ENCODE measurements at regions not wholly inside any gene's neighbourhood (a gene's known extent, or its start where the extent isn't known, plus 50 kb on each side); places are given as distances from the start of the nearest gene placed in this dataset.

DNA sequence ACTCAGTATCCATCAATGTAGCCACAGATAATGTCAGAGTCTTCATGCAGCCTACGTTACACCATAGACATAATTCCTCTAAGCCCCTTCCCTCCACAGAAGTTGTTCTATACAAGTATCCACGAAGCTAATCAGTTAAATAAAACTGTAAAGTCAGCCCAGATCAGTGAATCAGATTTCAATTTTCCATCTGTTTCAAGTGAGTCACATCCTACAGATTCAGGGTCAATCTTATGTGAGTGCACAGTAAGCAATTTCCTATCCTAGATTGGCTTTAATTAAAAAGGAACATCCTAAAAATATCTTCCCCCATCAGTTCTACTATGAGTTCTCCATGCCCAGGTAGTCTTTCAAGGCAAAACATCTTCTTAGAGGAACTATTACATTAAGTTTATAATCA, 402.5 kb downstream of the EFNA5 start:
- ChIA-PET POLR2A (no interaction called here), CTCF (no interaction called here)

GRCh38 chr5:107266100-107266499, 404.6 kb downstream of the EFNA5 start:
- CTCF ChIA-PET, result no interaction called here

GRCh38 chr5:107265193-107265592, 405.5 kb downstream of the EFNA5 start:
- CTCF ChIA-PET, result no interaction called here

More at GRCh38 chr5:107266100-107266499, 404.6 kb downstream of the EFNA5 start:
- POLR2A ChIA-PET, result no interaction called here

DNA sequence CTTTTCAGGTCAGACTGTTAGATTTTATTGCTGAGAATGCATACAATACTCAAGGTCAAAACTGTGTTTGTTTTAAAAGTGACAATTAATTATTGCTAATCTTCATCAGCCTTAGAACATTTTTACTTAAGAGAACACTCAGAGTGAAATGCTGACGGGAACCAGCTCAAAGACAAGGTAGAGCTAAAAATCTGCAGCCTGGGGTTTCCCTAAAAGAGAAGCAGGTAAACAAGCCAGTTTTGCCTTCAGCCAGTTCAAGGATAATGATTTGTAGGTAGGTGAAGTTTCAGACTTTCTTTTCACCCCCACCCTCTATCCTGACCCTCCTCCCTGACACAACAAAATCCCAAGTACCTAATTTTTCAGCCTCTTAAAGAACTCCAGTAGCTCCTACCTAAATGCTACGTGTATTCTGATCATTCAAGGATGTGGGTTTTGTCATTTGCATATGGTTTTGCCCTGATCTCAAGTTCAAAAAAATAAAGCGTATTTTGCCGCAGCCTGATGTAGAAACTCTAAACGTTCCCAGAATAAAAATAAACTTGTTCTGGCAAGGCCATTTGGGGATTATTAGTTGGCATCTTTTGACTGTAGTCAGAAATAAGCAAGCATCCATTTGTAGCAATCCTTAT, 407.2 kb downstream of the EFNA5 start:
- CTCF ChIA-PET, result no interaction called here
- POLR2A ChIA-PET, result no interaction called here

More at GRCh38 chr5:107265193-107265592, 405.5 kb downstream of the EFNA5 start:
- POLR2A ChIA-PET, result no interaction called here

DNA sequence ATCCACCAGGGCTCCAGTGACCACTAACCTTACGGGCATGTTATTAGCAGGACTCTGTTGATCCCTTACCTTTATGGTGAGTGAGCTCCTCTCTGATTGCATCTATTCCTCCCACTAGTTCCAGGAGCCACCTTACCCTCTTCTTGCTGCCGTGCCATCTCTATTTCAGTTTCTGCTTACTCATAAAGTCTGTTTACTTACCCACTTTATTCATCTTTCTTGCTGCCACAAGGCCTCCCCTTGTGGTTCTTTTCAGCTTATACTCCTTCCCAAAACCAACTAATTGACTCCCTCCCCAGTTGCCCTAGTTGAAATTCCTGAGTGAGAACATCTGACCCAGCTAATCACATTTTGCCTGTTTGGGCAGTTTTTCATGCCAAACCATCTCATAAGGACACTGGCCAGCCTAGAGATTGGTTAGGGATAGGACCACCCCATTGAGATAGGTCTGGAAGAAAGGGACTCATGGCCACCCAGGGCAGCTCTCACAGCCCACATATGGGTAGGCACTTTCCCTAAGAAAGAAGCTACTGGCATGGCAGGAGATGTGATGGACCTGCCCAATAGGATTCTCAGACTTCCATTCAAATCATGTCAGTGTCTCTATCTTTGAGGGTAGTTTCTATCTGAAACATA, 412.7 kb downstream of the EFNA5 start:
- POLR2A ChIA-PET, result no interaction called here
- CTCF ChIA-PET, result interaction anchor here (1.6 kb wide), 1 partner anchor 10 kb away, joined by 3 read pairs; no protein-coding TSS in a partner anchor

- CTCF ChIA-PET, result no interaction called here
- POLR2A ChIA-PET, result no interaction called here
These were observed 415.9 kb downstream of the EFNA5 start for GRCh38 chr5:107254902-107255234.

GRCh38 chr5:107254214-107254901, 416.4 kb downstream of the EFNA5 start:
- POLR2A ChIA-PET, result no interaction called here
- CTCF ChIA-PET, result no interaction called here

DNA sequence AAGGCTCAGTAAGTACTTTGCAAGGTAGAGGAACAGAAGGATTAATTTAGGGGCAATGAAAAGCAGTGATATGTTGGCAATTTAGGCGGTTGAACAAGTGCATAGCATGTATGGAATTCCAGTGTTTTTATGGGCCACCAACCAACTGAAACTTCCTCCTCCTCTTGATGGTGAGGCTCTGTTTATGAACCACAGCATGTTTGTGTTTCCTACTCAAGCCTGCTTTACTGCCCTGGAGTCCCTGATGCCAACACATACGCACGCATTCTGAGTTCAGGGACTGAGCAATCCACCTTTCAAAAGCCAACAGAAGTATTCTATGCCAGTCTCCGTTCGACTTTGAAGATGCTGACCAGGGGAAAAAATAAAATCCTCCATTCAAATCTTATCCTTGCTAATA, 417.5 kb downstream of the EFNA5 start:
- CTCF ChIA-PET, result interaction anchor here (0.9 kb wide), 1 partner anchor 10 kb away, joined by 4 read pairs; no protein-coding TSS in a partner anchor
- POLR2A ChIA-PET, result no interaction called here

- CTCF ChIA-PET, result no interaction called here
- POLR2A ChIA-PET, result no interaction called here
These were observed 419.6 kb downstream of the EFNA5 start for GRCh38 chr5:107251151-107251550.

DNA sequence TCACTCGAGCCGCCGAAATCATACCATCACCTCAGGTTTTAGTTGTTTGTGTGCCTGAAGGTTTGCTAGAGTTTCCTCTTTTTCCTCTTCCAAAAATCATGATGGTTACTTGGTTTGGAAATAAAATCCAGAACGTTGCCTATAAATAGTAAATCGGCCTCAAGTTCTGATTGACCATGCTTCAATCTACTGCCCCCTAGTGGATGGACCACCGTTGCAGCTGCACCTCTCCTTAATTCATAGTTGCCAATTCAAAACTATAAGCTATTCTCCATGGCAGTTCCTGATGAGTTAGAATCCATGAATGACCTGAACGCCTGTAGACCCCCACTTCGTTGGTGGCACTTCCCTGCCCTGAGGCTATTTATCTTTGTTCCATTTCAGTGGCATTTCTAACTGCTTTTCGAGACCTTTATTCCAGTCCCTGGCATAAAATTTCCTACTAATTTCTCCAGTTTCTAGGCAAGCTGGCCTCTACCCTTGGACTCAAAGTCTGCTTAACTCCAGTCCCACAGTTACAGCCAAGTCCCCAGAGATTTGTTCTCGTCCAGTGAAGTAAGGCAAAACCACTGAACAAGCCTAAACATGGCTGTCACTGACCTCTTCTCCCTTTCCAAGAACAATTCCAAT, 422.6 kb downstream of the EFNA5 start:
- POLR2A ChIA-PET, result no interaction called here
- CTCF ChIA-PET, result interaction anchor here (1.2 kb wide), 1 partner anchor 9 kb away, joined by 3 read pairs; no protein-coding TSS in a partner anchor

GRCh38 chr5:107247427-107247826, 423.3 kb downstream of the EFNA5 start:
- CTCF ChIA-PET, result interaction anchor here (1.2 kb wide), 1 partner anchor 10 kb away, joined by 3 read pairs; no protein-coding TSS in a partner anchor
- POLR2A ChIA-PET, result no interaction called here

GRCh38 chr5:107243220-107243579, 427.5 kb downstream of the EFNA5 start:
- CTCF ChIA-PET, result interaction anchor here (0.8 kb wide), 1 partner anchor 10 kb away, joined by 4 read pairs; no protein-coding TSS in a partner anchor
- POLR2A ChIA-PET, result no interaction called here

- ChIA-PET CTCF (no interaction called here), POLR2A (no interaction called here)
These were observed 428.1 kb downstream of the EFNA5 start for GRCh38 chr5:107242411-107243219.

DNA sequence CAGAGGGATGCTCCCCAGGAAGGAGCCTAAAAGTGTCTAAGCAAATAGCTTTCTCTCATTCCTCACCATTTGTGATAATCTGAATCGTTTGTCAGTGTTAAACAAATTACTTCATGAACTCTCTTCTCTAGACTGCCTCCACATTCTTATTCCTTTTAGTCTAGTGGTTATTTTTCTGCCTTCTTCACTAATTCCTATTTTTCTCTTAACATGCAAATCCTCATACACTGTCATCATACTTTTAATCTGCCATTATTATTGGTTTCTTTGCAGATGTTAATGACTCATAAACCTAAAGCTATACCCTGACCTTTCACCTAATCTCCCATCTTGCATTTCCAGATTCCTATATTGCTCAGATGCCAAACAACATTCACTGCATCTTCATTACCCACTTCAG, 428.9 kb downstream of the EFNA5 start:
- ChIA-PET CTCF (no interaction called here), POLR2A (no interaction called here)

DNA sequence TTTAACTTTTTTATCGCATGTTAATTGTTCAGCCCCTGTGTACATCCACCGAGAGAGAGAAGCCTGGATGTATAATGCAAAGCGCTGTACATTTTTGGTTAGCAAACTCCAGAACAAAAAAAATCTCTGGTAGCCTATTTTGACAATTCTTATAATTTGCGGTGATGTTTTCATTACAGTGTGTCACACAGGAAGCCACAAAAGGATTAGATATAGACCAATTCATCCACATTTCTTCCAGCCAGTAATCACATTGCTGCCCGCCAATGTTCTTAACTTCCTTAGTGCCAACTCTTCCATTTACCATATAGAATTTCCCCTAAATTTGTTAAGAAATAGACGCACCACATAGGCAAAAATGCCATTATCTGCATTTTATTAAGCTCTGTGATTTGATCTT, 435.6 kb downstream of the EFNA5 start:
- CTCF ChIA-PET, result no interaction called here
- POLR2A ChIA-PET, result no interaction called here

GRCh38 chr5:107232788-107233187, 437.9 kb downstream of the EFNA5 start:
- CTCF ChIA-PET, result no interaction called here
- POLR2A ChIA-PET, result no interaction called here

- ChIA-PET CTCF (no interaction called here), POLR2A (interaction anchor here (0.5 kb wide), 1 partner anchor 1148 kb away, joined by 3 read pairs; no protein-coding TSS in a partner anchor)
These were observed 438.4 kb downstream of the EFNA5 start for GRCh38 chr5:107232293-107232692.

DNA sequence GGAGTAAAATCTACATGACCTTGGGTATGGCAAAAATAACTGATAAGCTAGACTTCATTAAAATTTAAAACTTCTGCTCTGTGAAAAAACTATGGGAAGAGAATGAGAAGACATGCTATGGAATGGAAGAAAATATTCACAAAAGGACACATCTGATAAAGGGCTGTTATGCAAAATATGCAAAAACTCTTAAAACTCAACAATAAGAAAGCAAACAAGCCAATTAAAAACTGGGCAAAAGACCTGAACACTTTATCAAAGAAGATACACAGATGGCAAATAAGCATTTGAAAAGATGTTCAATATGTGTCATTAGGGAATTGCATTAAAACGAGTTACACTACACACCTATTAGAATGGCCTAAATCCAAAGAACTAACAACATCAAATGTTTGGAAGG, 439.5 kb downstream of the EFNA5 start:
- ChIA-PET CTCF (no interaction called here), POLR2A (no interaction called here)

DNA sequence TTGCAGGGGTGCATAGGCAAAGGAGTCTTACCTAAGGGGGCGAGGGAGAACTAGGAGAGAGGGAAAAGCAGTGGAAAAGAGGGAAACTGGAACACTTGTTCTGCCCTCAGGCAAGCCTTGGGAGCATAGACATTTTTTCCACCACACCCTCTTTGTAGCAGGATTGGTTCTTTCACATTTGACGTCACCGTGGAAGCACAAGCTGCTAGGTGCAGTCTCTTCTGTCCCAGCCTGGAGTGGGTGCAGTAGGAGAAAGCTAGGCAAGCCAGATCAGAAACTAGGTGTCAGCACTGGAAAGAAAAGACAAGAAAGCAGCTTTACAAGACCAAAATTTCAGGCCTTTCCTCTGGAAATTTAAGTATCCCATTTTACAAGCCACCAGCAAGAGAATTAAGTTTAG, 440.4 kb downstream of the EFNA5 start:
- POLR2A ChIA-PET, result no interaction called here
- CTCF ChIA-PET, result no interaction called here

GRCh38 chr5:107228226-107228625, 442.5 kb downstream of the EFNA5 start:
- CTCF ChIA-PET, result no interaction called here
- POLR2A ChIA-PET, result no interaction called here
